NCI-H2227 treated with DMSO at 0.1 percent for 48 hours (cell line): ENCODE measurements at regions not wholly inside any gene's neighbourhood (a gene's known extent, or its start where the extent isn't known, plus 50 kb on each side); places are given as distances from the start of the nearest gene placed in this dataset.
"Not testable (repeated sequence)": the region's sequence is repeated elsewhere in the genome, so short reads cannot be mapped to it uniquely, and the experiment has no call there.

Experiments used
- DNase-seq: peaks from one replicate; lab custom pipeline; 2025; lab: John Stamatoyannopoulos, UW

- no peak for DNase-seq
These were observed 158.6 kb downstream of the GJA1 start for GRCh38 chr6:121594053-121594452.

- no peak for DNase-seq
These were observed 160.2 kb downstream of the GJA1 start for GRCh38 chr6:121595646-121596045.

GRCh38 chr6:121596441-121596840, 161.0 kb downstream of the GJA1 start:
- DNase-seq: no peak

GRCh38 chr6:121597654-121598053, 162.2 kb downstream of the GJA1 start:
- DNase-seq: no peak

GRCh38 chr6:121599331-121599730, 163.9 kb downstream of the GJA1 start:
- DNase-seq: not testable (repeated sequence)

GRCh38 chr6:121600389-121601168, 165.1 kb downstream of the GJA1 start:
- no peak for DNase-seq

GRCh38 chr6:121603486-121603885, 168.0 kb downstream of the GJA1 start:
- no peak for DNase-seq

- DNase-seq: no peak
These were observed 172.3 kb downstream of the GJA1 start for GRCh38 chr6:121607721-121608120.

- DNase-seq: no peak
These were observed 172.8 kb downstream of the GJA1 start for GRCh38 chr6:121608270-121608669.

- DNase-seq: no peak
These were observed 173.8 kb downstream of the GJA1 start for GRCh38 chr6:121609281-121609680.

GRCh38 chr6:121612927-121613326, 177.5 kb downstream of the GJA1 start:
- DNase-seq: no peak

GRCh38 chr6:121614115-121614514, 178.7 kb downstream of the GJA1 start:
- no peak for DNase-seq

GRCh38 chr6:121615493-121615892, 180.0 kb downstream of the GJA1 start:
- DNase-seq: no peak

- no peak for DNase-seq
These were observed 181.0 kb downstream of the GJA1 start for GRCh38 chr6:121616406-121616805.

- no peak for DNase-seq
These were observed 181.9 kb downstream of the GJA1 start for GRCh38 chr6:121617388-121617787.

- no peak for DNase-seq
These were observed 183.6 kb downstream of the GJA1 start for GRCh38 chr6:121619013-121619412.

GRCh38 chr6:121619987-121620740, 184.7 kb downstream of the GJA1 start:
- DNase-seq: no peak

- no peak for DNase-seq
These were observed 192.3 kb downstream of the GJA1 start for GRCh38 chr6:121627761-121628160.

- no peak for DNase-seq
These were observed 195.3 kb downstream of the GJA1 start for GRCh38 chr6:121630716-121631115.

GRCh38 chr6:121631752-121632151, 196.3 kb downstream of the GJA1 start:
- not testable (repeated sequence) for DNase-seq

- DNase-seq: no peak
These were observed 197.9 kb downstream of the GJA1 start for GRCh38 chr6:121633309-121633708.

- DNase-seq: not testable (repeated sequence)
These were observed 199.1 kb downstream of the GJA1 start for GRCh38 chr6:121634586-121634985.

GRCh38 chr6:121635355-121635754, 199.9 kb downstream of the GJA1 start:
- DNase-seq: no peak
